SK-N-MC (cell line): ENCODE measurements at regions not wholly inside any gene's neighbourhood (a gene's known extent, or its start where the extent isn't known, plus 50 kb on each side); places are given as distances from the start of the nearest gene placed in this dataset.

ENCODE experiments used
- EZH2 ChIP-seq: fragments of 200-600 bp; sonication (generic); IDR thresholded peaks from one replicate; pipeline ENCODE4 v1.6.1; 2017; ENCODE audit warnings: antibody characterized with exemption
- FOXP2 ChIP-seq: optimal IDR thresholded peaks from 2 replicates; pipeline ENCODE3; 2011; ENCODE audit warnings: mild to moderate bottlenecking, moderate library complexity; ENCODE audit not compliant: insufficient read depth; ENCODE audit errors: extremely low read length, control extremely low read depth
- POLR2AphosphoS5 ChIP-seq: IDR thresholded peaks from 2 replicates; pipeline ENCODE4 v1.6.1; 2012; ENCODE audit warnings: mild to moderate bottlenecking, low read depth, low read length, borderline replicate concordance

DNA sequence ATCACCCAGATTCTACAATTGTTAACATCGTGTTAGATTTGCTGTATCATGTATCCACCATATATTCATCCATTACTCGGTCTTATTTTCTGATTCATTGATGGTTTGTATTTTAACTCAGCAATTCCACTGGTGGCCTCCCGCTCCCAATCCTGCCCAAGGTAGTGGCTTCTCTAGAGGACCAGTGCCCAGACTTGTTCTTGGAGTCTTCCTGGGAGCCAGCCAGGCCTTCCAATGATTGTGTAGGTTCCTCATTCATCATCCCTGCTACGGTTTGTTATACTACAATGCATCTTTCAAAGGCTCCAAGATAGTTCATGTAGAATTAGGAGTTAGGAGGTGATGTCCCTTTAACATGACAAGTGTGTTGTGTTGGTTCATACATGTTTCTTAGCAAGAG lies 451.1 kb downstream of the SETD4 start:
- TF ChIP-seq EZH2 (no peak), POLR2AphosphoS5 (no peak), FOXP2 (no peak)
